GM21423 (cell line): ENCODE measurements at regions not wholly inside any gene's neighbourhood (a gene's known extent, or its start where the extent isn't known, plus 50 kb on each side); places are given as distances from the start of the nearest gene placed in this dataset.
"Not testable (repeated sequence)": the region's sequence is repeated elsewhere in the genome, so short reads cannot be mapped to it uniquely, and the experiment has no call there.

Experiments used
- ATAC-seq: cut with Tn5 transposase; IDR thresholded peaks from one replicate; pipeline ENCODE4 v1.9.1; 2021; ENCODE audit warnings: mild to moderate bottlenecking, moderate library complexity; ENCODE audit not compliant: unreplicated experiment

DNA sequence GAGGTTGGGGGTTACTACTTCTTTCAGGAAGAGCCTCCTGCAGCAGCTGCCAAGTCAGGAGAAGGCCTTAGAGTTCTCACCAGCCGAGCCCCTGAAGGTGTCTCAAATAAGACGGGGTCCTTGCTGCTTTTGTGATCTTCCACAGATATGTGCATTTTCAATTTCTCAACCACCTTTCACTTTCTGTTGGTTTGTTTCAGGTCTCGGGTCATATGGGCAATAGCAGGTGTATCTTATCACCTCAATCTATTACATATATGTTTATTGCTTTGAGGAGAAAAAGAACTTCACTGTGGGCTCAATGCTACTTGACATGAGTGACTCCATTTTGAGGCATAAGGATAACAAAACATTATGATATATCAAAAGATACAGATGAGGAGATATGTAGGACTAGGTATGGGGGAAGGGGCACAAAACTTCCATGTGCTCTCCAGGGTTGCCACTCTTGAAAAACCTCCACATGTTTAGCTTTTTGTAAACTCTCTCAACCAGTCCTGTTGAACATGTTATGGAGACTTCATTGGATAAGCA, 1171.4 kb upstream of the ADGRL2 start:
- no peak for ATAC-seq

GRCh38 chr1:80624682-80625081, 1176.1 kb upstream of the ADGRL2 start:
- ATAC-seq, result no peak

GRCh38 chr1:80607064-80607463, 1193.7 kb upstream of the ADGRL2 start:
- ATAC-seq, result no peak

DNA sequence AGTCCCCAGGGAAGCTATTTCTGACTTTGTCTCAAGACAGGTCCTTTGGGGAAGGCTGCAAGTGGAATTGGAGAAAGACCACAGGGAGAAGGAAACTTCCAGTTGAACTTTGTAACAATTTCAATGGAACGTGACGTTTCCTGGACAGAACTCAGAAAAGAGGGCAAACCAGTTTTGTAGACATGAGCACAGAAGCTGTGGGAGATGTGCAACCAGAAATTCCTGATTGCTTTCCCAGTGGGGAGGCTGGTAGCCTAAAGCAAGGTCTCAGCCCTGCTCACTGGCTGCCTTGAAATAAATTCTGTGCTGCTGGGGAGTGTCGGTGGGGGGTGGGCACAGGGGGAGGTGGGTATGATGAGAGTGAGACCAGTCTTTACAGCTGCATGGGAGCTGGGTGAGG, 1206.7 kb upstream of the ADGRL2 start:
- no peak for ATAC-seq

- ATAC-seq, result no peak
These were observed 1207.5 kb upstream of the ADGRL2 start for GRCh38 chr1:80593197-80593596.

GRCh38 chr1:80582980-80583379, 1217.8 kb upstream of the ADGRL2 start:
- no peak for ATAC-seq

GRCh38 chr1:80579055-80579454, 1221.7 kb upstream of the ADGRL2 start:
- no peak for ATAC-seq

GRCh38 chr1:80566867-80567266, 1233.9 kb upstream of the ADGRL2 start:
- no peak for ATAC-seq

DNA sequence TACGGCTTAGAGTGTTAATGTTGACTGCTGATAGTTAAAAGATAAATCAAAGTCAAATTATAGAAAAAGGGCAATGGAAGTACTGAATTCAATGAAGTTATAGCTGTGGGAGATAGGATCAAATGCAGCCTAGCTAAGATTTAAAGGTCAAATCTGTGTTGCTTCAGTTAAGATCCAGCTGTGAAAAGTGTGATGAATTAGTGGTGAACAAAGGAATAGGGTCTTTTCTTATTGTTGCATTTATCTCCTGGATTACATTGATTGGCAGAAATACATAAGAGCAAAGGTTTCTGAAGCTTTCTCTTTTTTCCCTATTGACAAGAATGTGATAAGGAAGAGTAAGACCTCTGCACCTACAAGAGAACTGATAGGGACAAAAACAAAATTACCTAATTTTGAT, 1234.6 kb upstream of the ADGRL2 start:
- ATAC-seq, result no peak

GRCh38 chr1:80565406-80565805, 1235.3 kb upstream of the ADGRL2 start:
- ATAC-seq, result no peak

DNA sequence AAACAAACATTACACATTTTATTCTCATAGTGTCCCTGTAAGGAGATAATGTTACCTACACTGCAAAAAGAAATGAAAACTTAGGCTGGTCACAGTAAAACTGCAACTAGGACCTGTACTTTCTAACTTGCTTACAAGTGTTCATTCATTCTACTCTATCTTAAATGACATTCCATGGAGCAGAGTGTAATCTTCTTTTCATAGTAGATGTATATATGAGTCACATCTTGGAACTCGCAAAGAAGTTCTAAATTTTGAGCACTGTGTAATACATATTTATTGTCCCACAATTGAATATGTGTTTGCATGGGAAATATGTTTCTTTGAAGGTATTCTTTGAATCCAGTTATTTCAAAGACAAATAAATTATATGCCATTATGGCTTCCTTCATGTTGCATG, 1258.5 kb upstream of the ADGRL2 start:
- no peak for ATAC-seq

DNA sequence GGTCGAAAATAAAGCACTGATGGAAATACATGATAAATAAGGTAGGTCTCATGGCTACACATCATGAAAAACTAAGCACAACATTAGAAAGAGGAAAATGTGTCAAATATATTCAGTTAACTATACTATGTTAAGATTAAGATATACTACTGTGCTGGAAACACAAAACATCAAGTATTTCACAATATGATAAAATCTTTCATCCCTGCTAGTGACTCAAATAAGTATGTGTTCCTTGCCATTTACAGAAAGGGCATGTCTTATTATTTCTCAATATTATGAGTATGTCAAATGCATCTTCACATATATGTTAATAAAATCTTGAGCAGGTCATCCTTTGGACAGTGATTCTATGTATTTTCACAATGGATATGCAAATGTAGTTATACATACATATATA, 1260.1 kb upstream of the ADGRL2 start:
- ATAC-seq, result no peak

GRCh38 chr1:80540149-80540548, 1260.6 kb upstream of the ADGRL2 start:
- ATAC-seq, result no peak

DNA sequence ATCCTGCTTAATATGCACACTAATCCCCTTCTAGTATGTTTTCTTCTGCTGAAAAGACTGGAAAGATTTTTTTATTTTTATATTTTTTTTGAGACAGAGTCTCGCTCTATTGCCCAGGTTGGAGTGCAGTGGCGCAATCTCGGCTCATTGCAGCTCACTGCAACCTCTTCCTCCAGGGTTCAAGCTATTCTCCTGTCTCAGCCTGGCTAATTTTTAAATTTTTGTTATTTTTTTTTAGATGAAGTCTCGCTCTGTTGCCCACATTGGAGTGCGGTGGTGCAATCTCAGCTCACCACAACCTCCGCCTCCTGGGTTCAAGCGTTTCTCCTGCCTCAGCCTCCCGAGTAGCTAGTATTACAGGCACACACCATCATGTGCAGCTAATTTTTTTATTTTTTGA, 1261.4 kb upstream of the ADGRL2 start:
- ATAC-seq, result not testable (repeated sequence)

DNA sequence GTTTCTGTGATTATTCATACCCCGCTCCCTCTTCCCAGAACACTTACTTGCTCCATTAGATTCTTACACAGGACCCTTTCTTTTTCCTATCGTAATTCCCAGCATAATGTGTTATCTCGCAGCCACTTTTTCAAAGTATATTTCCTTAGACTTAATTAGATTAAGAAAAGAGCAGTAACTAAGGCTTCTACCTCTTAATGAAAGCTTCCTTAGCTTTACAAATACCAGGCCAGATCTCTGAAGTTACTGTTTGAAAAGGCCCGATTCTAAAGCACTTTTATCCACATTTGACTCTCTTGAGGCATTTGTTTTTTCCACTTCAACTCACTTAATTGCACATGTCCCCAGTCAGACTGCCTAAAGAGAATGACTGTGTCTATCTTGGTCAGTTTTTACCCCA, 1264.3 kb upstream of the ADGRL2 start:
- ATAC-seq, result no peak

DNA sequence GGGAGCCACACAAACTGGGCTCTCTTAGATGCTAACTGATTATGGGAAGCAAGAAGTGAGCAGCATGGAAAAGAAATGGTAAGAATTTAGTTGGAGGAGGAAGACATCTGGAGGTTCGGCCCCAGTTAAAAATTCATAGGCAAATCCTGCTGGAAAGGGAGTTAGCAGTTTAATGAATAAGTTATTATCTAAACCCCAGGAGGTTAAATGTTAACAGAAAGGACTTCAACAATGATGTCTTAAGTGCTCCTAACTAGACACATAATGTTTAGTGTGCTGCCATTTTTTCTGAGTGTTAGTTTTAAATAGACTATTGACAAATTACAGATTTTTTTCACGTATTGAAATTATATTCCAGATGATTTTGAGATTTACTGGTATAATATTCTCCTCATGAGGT, 1265.3 kb upstream of the ADGRL2 start:
- no peak for ATAC-seq

DNA sequence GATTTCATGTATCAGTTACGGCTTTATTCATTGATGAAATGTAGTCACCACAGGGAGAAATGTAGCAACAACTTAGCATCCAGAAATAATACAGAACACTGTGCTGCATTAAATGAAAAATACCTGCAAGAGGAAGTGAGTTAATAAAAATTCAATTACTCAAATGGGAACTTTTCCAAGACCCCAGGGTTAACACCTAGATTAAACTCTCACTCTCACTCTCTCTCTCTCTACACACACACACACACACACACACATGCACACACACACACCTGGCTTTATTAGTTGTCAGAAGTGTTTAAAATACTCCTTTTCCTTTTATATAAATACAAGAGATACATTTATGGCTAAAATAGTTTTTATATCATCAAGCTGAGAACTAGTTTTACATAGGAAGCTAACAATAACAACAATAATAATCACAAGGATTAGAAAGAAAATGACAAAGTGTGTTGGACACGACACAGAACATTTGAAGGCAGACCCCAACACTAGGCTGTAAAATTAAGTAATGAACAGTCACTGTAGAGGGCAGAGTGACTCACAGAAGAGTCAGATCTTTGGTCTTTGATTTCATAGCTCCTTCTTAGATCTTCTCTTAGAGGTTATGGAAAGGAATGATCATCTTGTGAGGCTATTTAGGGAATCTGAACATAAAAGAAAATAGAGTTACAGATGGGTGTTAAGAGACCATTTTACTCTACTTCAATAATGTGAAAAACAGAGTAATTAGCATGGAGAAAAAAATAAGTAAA, 1266.0 kb upstream of the ADGRL2 start:
- no peak for ATAC-seq

GRCh38 chr1:80533775-80534334, 1266.9 kb upstream of the ADGRL2 start:
- ATAC-seq, result no peak

GRCh38 chr1:80533093-80533492, 1267.6 kb upstream of the ADGRL2 start:
- no peak for ATAC-seq

DNA sequence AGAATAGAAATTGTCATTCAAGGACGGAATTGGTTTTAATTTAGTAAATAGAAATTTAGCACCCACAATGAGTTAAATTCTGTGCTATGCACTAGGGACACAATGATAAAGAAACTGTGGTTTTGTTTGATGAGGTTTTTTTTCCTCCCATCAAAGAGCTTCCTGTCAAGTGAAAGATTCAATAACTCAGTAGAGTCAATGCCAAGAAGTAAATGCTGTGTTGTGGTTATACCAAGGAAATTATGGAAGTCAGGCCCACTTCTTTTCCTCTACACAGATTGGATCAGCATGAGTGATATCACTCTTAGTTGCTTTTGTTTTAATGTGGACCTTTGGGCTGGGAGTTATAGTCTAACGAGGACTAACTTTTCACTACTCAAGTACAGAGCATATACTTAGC, 1269.6 kb upstream of the ADGRL2 start:
- ATAC-seq, result no peak

- no peak for ATAC-seq
These were observed 1271.2 kb upstream of the ADGRL2 start for GRCh38 chr1:80529546-80529945.

GRCh38 chr1:80523861-80524260, 1276.9 kb upstream of the ADGRL2 start:
- ATAC-seq, result no peak

DNA sequence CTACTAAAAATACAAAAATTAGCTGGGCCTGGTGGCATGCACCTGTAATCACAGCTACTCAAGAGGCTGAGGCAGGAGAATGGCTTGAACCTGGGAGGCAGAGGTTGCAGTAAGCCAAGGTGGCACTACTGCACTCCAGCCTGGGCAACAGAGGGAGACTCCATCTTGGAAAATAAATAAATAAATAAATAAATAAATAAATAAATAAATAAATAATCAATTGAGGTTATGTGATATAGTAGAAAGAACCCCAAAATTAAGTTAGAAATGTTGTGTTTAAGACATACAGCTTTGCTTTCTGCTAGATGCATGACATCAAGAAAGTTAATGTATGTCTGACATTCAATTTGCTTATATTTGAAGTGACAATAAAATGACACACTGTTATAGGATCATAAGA, 1277.7 kb upstream of the ADGRL2 start:
- ATAC-seq, result not testable (repeated sequence)
